HepG2 (cell line): ENCODE measurements at regions not wholly inside any gene's neighbourhood (a gene's known extent, or its start where the extent isn't known, plus 50 kb on each side); places are given as distances from the start of the nearest gene placed in this dataset.

ENCODE experiments used
- CBX2 ChIP-seq, 2 experiments: fragments of 200-600 bp in 1 of 2; sonication (generic); formaldehyde crosslinking in 1 of 2; IDR thresholded peaks; 2 replicates each; pipeline versions ENCODE4 v1.7.0 to v1.8.1; 2018 to 2022; ENCODE audit warnings: low read depth in 2 of 2, low read length in 1 of 2, mild to moderate bottlenecking in 1 of 2, missing genetic modification reagents in 1 of 2
- FOSL2 ChIP-seq: sonication (generic); formaldehyde crosslinking; IDR thresholded peaks from 2 replicates; pipeline ENCODE4 v1.4.0; 2020; ENCODE audit warnings: missing genetic modification reagents
- GATAD2A ChIP-seq: IDR thresholded peaks from 2 replicates; pipeline ENCODE4 v1.6.1; 2016
- HES4 ChIP-seq: sonication (generic); formaldehyde crosslinking; IDR thresholded peaks from 2 replicates; pipeline ENCODE4 v1.9.0; 2021; ENCODE audit warnings: mild to moderate bottlenecking, missing genetic modification reagents, borderline replicate concordance
- MAFG ChIP-seq: sonication (generic); formaldehyde crosslinking; IDR thresholded peaks from 2 replicates; pipeline ENCODE4 v1.5.1; 2020; ENCODE audit warnings: mild to moderate bottlenecking, missing genetic modification reagents
- MEF2D ChIP-seq: sonication (generic); formaldehyde crosslinking; IDR thresholded peaks from 2 replicates; pipeline ENCODE4 v1.5.1; 2020; ENCODE audit warnings: mild to moderate bottlenecking, missing genetic modification reagents
- MEIS2 ChIP-seq: sonication (generic); formaldehyde crosslinking; IDR thresholded peaks from 2 replicates; pipeline ENCODE4 v1.9.0; 2021; ENCODE audit warnings: mild to moderate bottlenecking, missing genetic modification reagents
- NR2F6 ChIP-seq, 2 experiments: IDR thresholded peaks; 2 replicates each; pipeline ENCODE4 v1.6.1; 2016; ENCODE audit warnings: antibody characterized with exemption in 1 of 2, mild to moderate bottlenecking in 1 of 2
- RARA ChIP-seq: IDR thresholded peaks from 2 replicates; pipeline ENCODE4 v1.6.1; 2016; ENCODE audit warnings: missing genetic modification reagents, missing compliant biosample characterization
- RCOR2 ChIP-seq: IDR thresholded peaks from 2 replicates; pipeline ENCODE4 v1.6.1; 2016; ENCODE audit warnings: missing biosample characterization, missing genetic modification reagents
- SNRNP70 ChIP-seq: fragments of 200-400 bp; formaldehyde crosslinking; IDR thresholded peaks from 2 replicates; pipeline ENCODE4 v1.6.1; 2017; ENCODE audit warnings: mild to moderate bottlenecking, low read depth, low read length, moderate library complexity
- ZNF501 ChIP-seq: sonication (generic); formaldehyde crosslinking; IDR thresholded peaks from 2 replicates; pipeline ENCODE4 v1.5.1; 2020; ENCODE audit warnings: mild to moderate bottlenecking, moderate library complexity, missing genetic modification reagents
- ZNF569 ChIP-seq: sonication (generic); formaldehyde crosslinking; IDR thresholded peaks from 2 replicates; pipeline ENCODE4 v1.5.0; 2020; ENCODE audit warnings: mild to moderate bottlenecking, missing genetic modification reagents, moderate library complexity, borderline replicate concordance
- ZNF614 ChIP-seq: IDR thresholded peaks from 2 replicates; pipeline ENCODE4 v1.6.1; 2018; ENCODE audit warnings: missing biosample characterization, missing genetic modification reagents, inconsistent platforms, borderline replicate concordance
- ZNF772 ChIP-seq: sonication (generic); formaldehyde crosslinking; IDR thresholded peaks from 2 replicates; pipeline ENCODE4 v1.5.0; 2020; ENCODE audit warnings: mild to moderate bottlenecking, missing genetic modification reagents
- TF ChIP-seq, protein P1 (sequence below): sonication (generic); formaldehyde crosslinking; IDR thresholded peaks from 2 replicates; pipeline ENCODE4 v1.4.0; 2020; ENCODE audit warnings: missing genetic modification reagents, borderline replicate concordance
- TF ChIP-seq, protein P2 (sequence below): sonication (generic); formaldehyde crosslinking; IDR thresholded peaks from 2 replicates; pipeline ENCODE4 v1.5.1; 2020; ENCODE audit warnings: missing genetic modification reagents, mild to moderate bottlenecking, borderline replicate concordance
- TF ChIP-seq, protein P3 (sequence below): sonication (generic); formaldehyde crosslinking; IDR thresholded peaks from 2 replicates; pipeline ENCODE4 v1.5.0; 2020; ENCODE audit warnings: mild to moderate bottlenecking, missing genetic modification reagents
- TF ChIP-seq, protein P4 (sequence below), 2 experiments: fragments of 450-650 bp in 1 of 2; sonication (generic) in 1 of 2; formaldehyde crosslinking; IDR thresholded peaks; 2 replicates each; pipeline versions ENCODE4 v1.5.0 to v1.8.0; 2020 to 2022; ENCODE audit warnings: mild to moderate bottlenecking in 1 of 2, missing genetic modification reagents in 1 of 2

DNA sequence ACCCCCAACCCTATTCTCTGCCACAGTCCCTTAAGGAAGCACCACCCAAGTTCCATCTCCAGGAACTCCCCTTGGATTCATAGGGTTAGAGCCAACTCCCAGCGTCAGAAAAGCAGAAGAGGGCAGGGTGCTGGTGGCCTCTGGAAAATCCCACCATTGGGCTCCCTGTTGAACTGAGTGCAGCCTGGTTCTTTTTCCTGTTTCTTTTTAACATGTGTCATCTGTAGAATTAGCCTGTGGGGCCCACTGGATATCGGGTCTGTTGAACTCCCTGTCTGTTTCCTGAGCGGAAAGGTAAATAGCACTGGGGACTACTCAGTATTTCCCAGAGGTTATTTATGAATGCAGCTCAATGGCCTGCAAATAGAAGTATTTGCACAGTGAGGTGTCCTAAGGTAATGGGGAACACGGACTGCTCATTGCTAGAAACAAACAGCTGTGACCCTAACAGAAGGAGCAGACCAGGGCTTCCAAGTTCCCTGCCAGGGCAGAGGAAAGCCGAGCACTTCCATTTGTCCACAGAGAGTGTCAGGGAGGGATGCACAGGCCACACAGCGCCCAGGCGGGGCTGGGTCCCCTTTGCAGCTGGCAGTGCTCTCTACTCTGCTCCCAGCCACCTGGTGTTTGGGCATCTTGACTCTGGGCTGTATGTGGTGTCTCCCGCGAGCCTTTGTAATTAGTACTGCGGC is 102.6 kb downstream of the FHDC1 start (continued):
- TF ChIP-seq, protein P1, sequence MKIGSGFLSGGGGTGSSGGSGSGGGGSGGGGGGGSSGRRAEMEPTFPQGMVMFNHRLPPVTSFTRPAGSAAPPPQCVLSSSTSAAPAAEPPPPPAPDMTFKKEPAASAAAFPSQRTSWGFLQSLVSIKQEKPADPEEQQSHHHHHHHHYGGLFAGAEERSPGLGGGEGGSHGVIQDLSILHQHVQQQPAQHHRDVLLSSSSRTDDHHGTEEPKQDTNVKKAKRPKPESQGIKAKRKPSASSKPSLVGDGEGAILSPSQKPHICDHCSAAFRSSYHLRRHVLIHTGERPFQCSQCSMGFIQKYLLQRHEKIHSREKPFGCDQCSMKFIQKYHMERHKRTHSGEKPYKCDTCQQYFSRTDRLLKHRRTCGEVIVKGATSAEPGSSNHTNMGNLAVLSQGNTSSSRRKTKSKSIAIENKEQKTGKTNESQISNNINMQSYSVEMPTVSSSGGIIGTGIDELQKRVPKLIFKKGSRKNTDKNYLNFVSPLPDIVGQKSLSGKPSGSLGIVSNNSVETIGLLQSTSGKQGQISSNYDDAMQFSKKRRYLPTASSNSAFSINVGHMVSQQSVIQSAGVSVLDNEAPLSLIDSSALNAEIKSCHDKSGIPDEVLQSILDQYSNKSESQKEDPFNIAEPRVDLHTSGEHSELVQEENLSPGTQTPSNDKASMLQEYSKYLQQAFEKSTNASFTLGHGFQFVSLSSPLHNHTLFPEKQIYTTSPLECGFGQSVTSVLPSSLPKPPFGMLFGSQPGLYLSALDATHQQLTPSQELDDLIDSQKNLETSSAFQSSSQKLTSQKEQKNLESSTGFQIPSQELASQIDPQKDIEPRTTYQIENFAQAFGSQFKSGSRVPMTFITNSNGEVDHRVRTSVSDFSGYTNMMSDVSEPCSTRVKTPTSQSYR, result no peak
- TF ChIP-seq ZNF501, result peak; percentile 60
- TF ChIP-seq ZNF772 (CRISPR knock-in tag), result peak; percentile 26; the same call in 1 of the 2 replicates
- TF ChIP-seq HES4 (CRISPR knock-in tag), result no peak
- TF ChIP-seq, protein P2, sequence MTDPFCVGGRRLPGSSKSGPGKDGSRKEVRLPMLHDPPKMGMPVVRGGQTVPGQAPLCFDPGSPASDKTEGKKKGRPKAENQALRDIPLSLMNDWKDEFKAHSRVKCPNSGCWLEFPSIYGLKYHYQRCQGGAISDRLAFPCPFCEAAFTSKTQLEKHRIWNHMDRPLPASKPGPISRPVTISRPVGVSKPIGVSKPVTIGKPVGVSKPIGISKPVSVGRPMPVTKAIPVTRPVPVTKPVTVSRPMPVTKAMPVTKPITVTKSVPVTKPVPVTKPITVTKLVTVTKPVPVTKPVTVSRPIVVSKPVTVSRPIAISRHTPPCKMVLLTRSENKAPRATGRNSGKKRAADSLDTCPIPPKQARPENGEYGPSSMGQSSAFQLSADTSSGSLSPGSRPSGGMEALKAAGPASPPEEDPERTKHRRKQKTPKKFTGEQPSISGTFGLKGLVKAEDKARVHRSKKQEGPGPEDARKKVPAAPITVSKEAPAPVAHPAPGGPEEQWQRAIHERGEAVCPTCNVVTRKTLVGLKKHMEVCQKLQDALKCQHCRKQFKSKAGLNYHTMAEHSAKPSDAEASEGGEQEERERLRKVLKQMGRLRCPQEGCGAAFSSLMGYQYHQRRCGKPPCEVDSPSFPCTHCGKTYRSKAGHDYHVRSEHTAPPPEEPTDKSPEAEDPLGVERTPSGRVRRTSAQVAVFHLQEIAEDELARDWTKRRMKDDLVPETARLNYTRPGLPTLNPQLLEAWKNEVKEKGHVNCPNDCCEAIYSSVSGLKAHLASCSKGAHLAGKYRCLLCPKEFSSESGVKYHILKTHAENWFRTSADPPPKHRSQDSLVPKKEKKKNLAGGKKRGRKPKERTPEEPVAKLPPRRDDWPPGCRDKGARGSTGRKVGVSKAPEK, result peak; percentile 46; the same call in 1 of the 2 replicates
- TF ChIP-seq ZNF569 (CRISPR knock-in tag), result no peak
- TF ChIP-seq MAFG (CRISPR knock-in tag), result no peak
- peak; percentile 96 for TF ChIP-seq MEF2D (CRISPR knock-in tag)
- no peak for TF ChIP-seq CBX2 (IDR thresholded peaks at IDR 0.05; ENCODE audit: low read depth, low read length)
- TF ChIP-seq CBX2 (CRISPR knock-in tag; IDR thresholded peaks at IDR 0.05; ENCODE audit: low read depth), result no peak
- peak; percentile 57 for TF ChIP-seq FOSL2
- TF ChIP-seq RCOR2 (CRISPR knock-in tag), result no peak
- peak; percentile 91 for TF ChIP-seq RARA (CRISPR knock-in tag)
- peak; percentile 74 for TF ChIP-seq NR2F6 (IDR thresholded peaks at IDR 0.05)
- peak; percentile 27; the same call in 1 of the 2 replicates for TF ChIP-seq NR2F6 (CRISPR knock-in tag; IDR thresholded peaks at IDR 0.05)
- peak; percentile 69; the same call in 1 of the 2 replicates for TF ChIP-seq ZNF614 (CRISPR knock-in tag)
- no peak for TF ChIP-seq SNRNP70
- TF ChIP-seq, protein P3, sequence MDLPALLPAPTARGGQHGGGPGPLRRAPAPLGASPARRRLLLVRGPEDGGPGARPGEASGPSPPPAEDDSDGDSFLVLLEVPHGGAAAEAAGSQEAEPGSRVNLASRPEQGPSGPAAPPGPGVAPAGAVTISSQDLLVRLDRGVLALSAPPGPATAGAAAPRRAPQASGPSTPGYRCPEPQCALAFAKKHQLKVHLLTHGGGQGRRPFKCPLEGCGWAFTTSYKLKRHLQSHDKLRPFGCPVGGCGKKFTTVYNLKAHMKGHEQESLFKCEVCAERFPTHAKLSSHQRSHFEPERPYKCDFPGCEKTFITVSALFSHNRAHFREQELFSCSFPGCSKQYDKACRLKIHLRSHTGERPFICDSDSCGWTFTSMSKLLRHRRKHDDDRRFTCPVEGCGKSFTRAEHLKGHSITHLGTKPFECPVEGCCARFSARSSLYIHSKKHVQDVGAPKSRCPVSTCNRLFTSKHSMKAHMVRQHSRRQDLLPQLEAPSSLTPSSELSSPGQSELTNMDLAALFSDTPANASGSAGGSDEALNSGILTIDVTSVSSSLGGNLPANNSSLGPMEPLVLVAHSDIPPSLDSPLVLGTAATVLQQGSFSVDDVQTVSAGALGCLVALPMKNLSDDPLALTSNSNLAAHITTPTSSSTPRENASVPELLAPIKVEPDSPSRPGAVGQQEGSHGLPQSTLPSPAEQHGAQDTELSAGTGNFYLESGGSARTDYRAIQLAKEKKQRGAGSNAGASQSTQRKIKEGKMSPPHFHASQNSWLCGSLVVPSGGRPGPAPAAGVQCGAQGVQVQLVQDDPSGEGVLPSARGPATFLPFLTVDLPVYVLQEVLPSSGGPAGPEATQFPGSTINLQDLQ (CRISPR knock-in tag), result no peak
- TF ChIP-seq MEIS2, result peak; percentile 72; the same call in 1 of the 2 replicates
- TF ChIP-seq GATAD2A, result peak; percentile 54
- TF ChIP-seq, protein P4, sequence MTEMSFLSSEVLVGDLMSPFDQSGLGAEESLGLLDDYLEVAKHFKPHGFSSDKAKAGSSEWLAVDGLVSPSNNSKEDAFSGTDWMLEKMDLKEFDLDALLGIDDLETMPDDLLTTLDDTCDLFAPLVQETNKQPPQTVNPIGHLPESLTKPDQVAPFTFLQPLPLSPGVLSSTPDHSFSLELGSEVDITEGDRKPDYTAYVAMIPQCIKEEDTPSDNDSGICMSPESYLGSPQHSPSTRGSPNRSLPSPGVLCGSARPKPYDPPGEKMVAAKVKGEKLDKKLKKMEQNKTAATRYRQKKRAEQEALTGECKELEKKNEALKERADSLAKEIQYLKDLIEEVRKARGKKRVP (CRISPR knock-in tag; IDR thresholded peaks at IDR 0.05), result peak in 1 of 2 experiments; percentile 27; a peak in 1 of 4 replicates
